ENCODE measurements at regions not wholly inside any gene's neighbourhood (a gene's known extent, or its start where the extent isn't known, plus 50 kb on each side); places are given as distances from the start of the nearest gene placed in this dataset.
"Not testable (repeated sequence)": the region's sequence is repeated elsewhere in the genome, so short reads cannot be mapped to it uniquely, and the experiment has no call there.

DNA sequence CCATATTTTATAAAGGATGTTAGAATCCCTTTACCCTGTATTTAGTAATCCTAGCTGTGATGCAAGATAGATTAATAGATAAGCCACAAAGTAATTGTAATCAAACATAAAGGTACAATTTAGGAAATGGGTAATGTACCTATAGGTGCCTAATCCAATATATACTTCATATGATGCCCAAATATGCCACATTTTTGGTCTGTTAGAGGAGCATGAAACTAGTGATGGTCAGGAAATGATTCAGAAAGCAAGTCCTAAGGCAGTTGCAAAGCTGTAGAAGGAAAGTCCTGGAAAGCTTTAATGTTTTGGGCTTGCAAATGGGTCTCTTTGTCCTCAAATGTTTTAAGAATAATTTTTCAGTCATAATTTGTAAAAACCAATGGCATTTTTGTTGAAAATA, 76.6 kb upstream of the PTPRK start:
- Histone ChIP-seq H3K27me3 (ENCODE audit: control insufficient read depth, insufficient read depth, low read length) (no peaks in the 10 kb centered on the region), H3K36me3 (ENCODE audit: control insufficient read depth, insufficient read depth, low read length) (no peaks in the 10 kb centered on the region), H3K4me3 (ENCODE audit: low read depth, low read length) (no peak overlapping the region)
- no peak for FAIRE-seq
- TF ChIP-seq, protein P1, sequence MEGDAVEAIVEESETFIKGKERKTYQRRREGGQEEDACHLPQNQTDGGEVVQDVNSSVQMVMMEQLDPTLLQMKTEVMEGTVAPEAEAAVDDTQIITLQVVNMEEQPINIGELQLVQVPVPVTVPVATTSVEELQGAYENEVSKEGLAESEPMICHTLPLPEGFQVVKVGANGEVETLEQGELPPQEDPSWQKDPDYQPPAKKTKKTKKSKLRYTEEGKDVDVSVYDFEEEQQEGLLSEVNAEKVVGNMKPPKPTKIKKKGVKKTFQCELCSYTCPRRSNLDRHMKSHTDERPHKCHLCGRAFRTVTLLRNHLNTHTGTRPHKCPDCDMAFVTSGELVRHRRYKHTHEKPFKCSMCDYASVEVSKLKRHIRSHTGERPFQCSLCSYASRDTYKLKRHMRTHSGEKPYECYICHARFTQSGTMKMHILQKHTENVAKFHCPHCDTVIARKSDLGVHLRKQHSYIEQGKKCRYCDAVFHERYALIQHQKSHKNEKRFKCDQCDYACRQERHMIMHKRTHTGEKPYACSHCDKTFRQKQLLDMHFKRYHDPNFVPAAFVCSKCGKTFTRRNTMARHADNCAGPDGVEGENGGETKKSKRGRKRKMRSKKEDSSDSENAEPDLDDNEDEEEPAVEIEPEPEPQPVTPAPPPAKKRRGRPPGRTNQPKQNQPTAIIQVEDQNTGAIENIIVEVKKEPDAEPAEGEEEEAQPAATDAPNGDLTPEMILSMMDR (IDR thresholded peaks at IDR 0.05; ENCODE audit: insufficient read depth, low read length, severe bottlenecking), result no peak
- peak; percentile 50 for DNase-seq (ENCODE audit: low read depth)

DNA sequence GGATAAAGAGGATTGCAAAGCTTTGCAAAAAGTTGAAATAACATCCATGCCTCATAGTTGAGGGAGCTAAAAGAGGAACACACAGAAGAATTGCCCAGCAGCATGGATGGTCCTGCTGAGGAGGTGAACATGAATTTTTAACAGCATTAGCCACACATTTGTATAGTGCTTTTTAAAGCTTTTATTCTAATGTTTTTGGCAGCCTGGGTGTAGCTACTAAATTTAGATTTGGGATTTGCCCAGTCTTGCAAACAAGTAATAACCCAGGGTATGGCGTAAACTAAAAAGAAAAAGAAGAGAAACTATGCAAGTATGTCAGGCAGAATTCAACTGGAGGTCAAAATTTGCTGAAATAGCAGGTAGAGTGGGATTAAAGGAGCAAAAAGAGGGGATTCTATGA, 75.1 kb upstream of the PTPRK start:
- DNase-seq (ENCODE audit: low read depth), result peak; percentile 42
- no peak overlapping the region for H3K4me3 ChIP-seq (ENCODE audit: low read depth, low read length)
- no peak for FAIRE-seq
- no peaks in the 10 kb centered on the region for H3K36me3 ChIP-seq (ENCODE audit: control insufficient read depth, insufficient read depth, low read length)
- TF ChIP-seq, protein P1 (IDR thresholded peaks at IDR 0.05; ENCODE audit: insufficient read depth, low read length, severe bottlenecking), result no peak
- H3K27me3 ChIP-seq (ENCODE audit: control insufficient read depth, insufficient read depth, low read length), result no peaks in the 10 kb centered on the region

DNA sequence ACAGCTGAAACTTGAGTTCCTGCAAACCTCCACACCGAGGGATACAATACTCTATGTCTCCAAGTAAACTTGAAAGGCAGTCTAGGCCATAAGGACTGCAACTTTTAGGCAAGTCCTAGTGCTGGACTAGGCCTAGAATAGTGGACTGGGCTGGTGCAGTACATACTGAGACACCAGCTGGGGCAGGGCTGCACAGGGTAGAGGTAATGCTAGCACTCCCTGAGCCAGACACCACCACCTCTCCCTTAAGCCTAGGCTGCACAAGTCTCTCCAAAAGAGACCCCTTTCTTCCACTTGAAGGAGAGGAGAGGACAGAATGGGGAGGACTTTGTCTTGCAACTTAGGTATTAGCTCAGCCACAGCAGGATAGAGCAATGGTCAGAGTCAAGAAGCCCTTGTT, 65.7 kb upstream of the PTPRK start:
- Histone ChIP-seq H3K4me3 (ENCODE audit: low read depth, low read length) (no peak overlapping the region), H3K27me3 (ENCODE audit: control insufficient read depth, insufficient read depth, low read length) (no peaks in the 10 kb centered on the region), H3K36me3 (ENCODE audit: control insufficient read depth, insufficient read depth, low read length) (no peaks in the 10 kb centered on the region)
- DNase-seq (ENCODE audit: low read depth) (no peak), FAIRE-seq (peak; percentile 40)
- TF ChIP-seq, protein P1 (IDR thresholded peaks at IDR 0.05; ENCODE audit: insufficient read depth, low read length, severe bottlenecking), result no peak

DNA sequence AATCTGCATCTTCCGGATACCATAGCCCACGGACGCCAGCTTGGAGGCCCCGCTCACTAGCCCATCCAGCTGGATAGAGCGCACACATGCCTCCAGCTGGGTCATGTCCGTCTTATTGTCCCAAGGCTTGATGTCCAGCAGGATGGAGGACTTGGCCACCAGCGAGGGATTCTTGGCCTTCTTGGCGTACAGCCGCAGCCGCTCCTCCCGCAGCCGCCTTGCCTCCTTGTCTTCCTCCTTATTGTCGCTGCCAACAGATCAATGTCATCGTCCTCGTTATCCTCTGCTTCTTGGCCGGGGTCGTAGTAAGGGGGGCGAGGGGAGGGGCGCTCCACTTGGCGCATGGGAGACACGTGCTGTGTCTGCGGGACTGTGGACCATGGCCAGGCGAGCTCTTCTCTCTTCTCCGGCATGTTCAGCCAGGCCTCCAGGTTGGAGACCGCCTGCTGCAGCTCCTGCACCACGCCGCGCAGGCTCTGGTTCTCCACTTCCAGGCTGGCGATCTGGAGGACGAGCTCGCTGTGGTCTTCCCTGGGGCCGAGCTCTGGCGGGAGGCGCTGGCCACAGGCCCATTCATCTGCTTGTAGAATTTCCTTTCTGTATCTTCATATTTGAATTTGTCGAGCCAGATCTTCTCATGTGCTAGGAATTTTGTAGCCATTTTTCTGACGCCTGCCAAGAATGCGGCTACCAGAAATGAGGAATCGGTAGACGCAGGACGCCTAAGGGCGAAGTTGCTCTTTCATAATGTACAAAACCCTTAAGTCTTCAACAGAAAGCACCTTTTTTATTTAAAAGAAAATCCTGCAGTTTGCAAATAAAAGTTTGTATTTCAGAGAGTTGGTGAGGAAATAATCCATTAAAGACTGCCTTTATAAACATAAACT, 60.1 kb upstream of the PTPRK start:
- FAIRE-seq, result no peak
- no peaks in the 10 kb centered on the region for H3K27me3 ChIP-seq (ENCODE audit: control insufficient read depth, insufficient read depth, low read length)
- no peak overlapping the region for H3K4me3 ChIP-seq (ENCODE audit: low read depth, low read length)
- no peak for DNase-seq (ENCODE audit: low read depth)
- TF ChIP-seq, protein P1 (IDR thresholded peaks at IDR 0.05; ENCODE audit: insufficient read depth, low read length, severe bottlenecking), result no peak
- H3K36me3 ChIP-seq (ENCODE audit: control insufficient read depth, insufficient read depth, low read length), result no peaks in the 10 kb centered on the region

DNA sequence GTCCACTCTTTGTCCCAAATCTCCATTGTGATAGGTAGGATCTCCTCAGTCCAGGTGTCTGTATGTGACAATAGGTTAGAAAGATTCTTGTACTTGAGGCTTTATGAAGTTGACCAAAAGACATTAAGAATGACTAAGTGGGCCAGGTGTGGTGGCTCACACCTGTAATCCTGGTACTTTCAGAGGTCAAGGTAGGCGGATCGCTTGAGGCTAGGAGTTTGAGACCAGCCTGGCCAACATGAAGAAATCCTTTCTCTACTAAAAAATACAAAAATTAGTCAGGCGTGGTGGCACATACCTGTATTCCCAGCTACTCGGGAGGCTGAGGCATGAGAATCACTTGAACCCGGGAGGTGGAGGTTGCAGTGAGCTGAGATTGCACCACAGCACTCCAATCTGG, 54.9 kb upstream of the PTPRK start:
- H3K36me3 ChIP-seq (ENCODE audit: control insufficient read depth, insufficient read depth, low read length); H3K27me3 ChIP-seq (ENCODE audit: control insufficient read depth, insufficient read depth, low read length); H3K4me3 ChIP-seq (ENCODE audit: low read depth, low read length); FAIRE-seq; DNase-seq (ENCODE audit: low read depth): not testable (repeated sequence)

DNA sequence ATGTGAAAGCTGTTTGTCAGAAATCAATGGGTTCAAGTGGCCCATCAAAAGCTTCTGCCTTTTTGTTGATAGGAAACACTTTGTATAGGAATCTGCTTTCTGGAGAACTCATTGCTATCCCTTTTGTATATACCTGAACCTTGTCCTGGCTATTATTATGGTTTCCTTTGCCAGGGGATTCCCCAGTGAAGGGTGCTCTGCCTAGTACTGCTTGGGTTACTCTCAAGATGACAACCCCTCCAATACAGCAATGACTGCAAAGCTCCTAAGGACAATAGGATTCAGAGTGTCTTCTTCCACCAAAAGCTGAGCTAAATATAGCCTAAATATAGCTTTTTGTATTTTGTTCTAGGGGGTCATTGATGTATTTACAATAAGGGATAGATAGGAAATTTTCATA, 54.0 kb upstream of the PTPRK start:
- TF ChIP-seq, protein P1 (IDR thresholded peaks at IDR 0.05; ENCODE audit: insufficient read depth, low read length, severe bottlenecking), result no peak
- no peaks in the 10 kb centered on the region for H3K27me3 ChIP-seq (ENCODE audit: control insufficient read depth, insufficient read depth, low read length)
- DNase-seq (ENCODE audit: low read depth), result no peak
- H3K4me3 ChIP-seq (ENCODE audit: low read depth, low read length), result no peak overlapping the region
- H3K36me3 ChIP-seq (ENCODE audit: control insufficient read depth, insufficient read depth, low read length), result no peaks in the 10 kb centered on the region
- FAIRE-seq, result no peak

Measured in bronchial epithelial cell (primary cell).